Cerebellar nuclear complex (tissue), 1 donor: ENCODE measurements at regions not wholly inside any gene's neighbourhood (a gene's known extent, or its start where the extent isn't known, plus 50 kb on each side); places are given as distances from the start of the nearest gene placed in this dataset.
A peak's percentile ranks its signal among the peaks of the same experiment; 100 is the strongest.

Source experiments
- DNase-seq, 2 experiments: peaks; one replicate each; lab custom pipeline; 2025; lab: John Stamatoyannopoulos, UW

GRCh38 chr1:5522531-5523145, 469.6 kb downstream of the NPHP4 start:
- DNase-seq = no peak

GRCh38 chr1:5519366-5520135, 472.7 kb downstream of the NPHP4 start:
- DNase-seq = no peak

GRCh38 chr1:5516756-5517155, 475.5 kb downstream of the NPHP4 start:
- DNase-seq = no peak

- no peak for DNase-seq
These were observed 476.7 kb downstream of the NPHP4 start for GRCh38 chr1:5515501-5515900.

- DNase-seq = no peak
These were observed 477.6 kb downstream of the NPHP4 start for GRCh38 chr1:5514527-5515183.

GRCh38 chr1:5513846-5514526, 478.2 kb downstream of the NPHP4 start:
- no peak for DNase-seq

GRCh38 chr1:5513179-5513578, 479.0 kb downstream of the NPHP4 start:
- DNase-seq = no peak

- DNase-seq = no peak
These were observed 480.7 kb downstream of the NPHP4 start for GRCh38 chr1:5511381-5512097.

GRCh38 chr1:5509664-5510452, 482.4 kb downstream of the NPHP4 start:
- no peak for DNase-seq

- DNase-seq = no peak
These were observed 483.4 kb downstream of the NPHP4 start for GRCh38 chr1:5508669-5509330.

- no peak for DNase-seq
These were observed 484.9 kb downstream of the NPHP4 start for GRCh38 chr1:5507340-5507739.

GRCh38 chr1:5506634-5507033, 485.6 kb downstream of the NPHP4 start:
- no peak for DNase-seq

- no peak for DNase-seq
These were observed 486.3 kb downstream of the NPHP4 start for GRCh38 chr1:5505944-5506343.

- no peak for DNase-seq
These were observed 487.9 kb downstream of the NPHP4 start for GRCh38 chr1:5504364-5504740.

- no peak for DNase-seq
These were observed 488.5 kb downstream of the NPHP4 start for GRCh38 chr1:5503556-5504363.

GRCh38 chr1:5502311-5503194, 489.7 kb downstream of the NPHP4 start:
- peak; percentile 70 to 75 for DNase-seq

- no peak for DNase-seq
These were observed 490.9 kb downstream of the NPHP4 start for GRCh38 chr1:5501206-5501930.

- DNase-seq = no peak
These were observed 491.7 kb downstream of the NPHP4 start for GRCh38 chr1:5500541-5500940.
